ENCODE measurements at regions not wholly inside any gene's neighbourhood (a gene's known extent, or its start where the extent isn't known, plus 50 kb on each side); places are given as distances from the start of the nearest gene placed in this dataset.

- Histone ChIP-seq H2AK5ac (ENCODE audit: low read length) (no peak overlapping the region), H3K79me1 (ENCODE audit: low read length) (no peaks in the 10 kb centered on the region), H3K18ac (ENCODE audit: low read length) (no peak overlapping the region), H4K8ac (ENCODE audit: low read depth, low read length) (no peak overlapping the region), H2BK120ac (ENCODE audit: insufficient read depth, low read length, poor library complexity) (no peak overlapping the region), H2BK5ac (ENCODE audit: low read depth, low read length, poor library complexity) (no peak overlapping the region), H3K4me1 (ENCODE audit: control insufficient read depth in 1 of 2, insufficient read depth in 2 of 2, low read length in 2 of 2) (no peaks in the 10 kb centered on the region), H3K4me2 (ENCODE audit: low read length) (no peak overlapping the region), H3K27me3 (ENCODE audit: insufficient read depth, low read length) (no peaks in the 10 kb centered on the region), H3K79me2 (ENCODE audit: control insufficient read depth, insufficient read depth, low read length, poor library complexity) (no peaks in the 10 kb centered on the region), H2BK12ac (ENCODE audit: low read length) (no peak overlapping the region), H3K23ac (ENCODE audit: low read length) (no peak overlapping the region), H3K4me3 (ENCODE audit: low read depth, low read length) (no peak overlapping the region), H2AFZ (ENCODE audit: insufficient read depth, low read length, poor library complexity) (no peak overlapping the region), H3K9me3 (ENCODE audit: insufficient read depth, low read depth, low read length) (no peaks in the 10 kb centered on the region), H3K14ac (ENCODE audit: low read length) (no peak overlapping the region), H3K9ac (ENCODE audit: low read length) (no peak overlapping the region), H3K27ac (ENCODE audit: low read depth, low read length) (no peak overlapping the region), H4K91ac (ENCODE audit: low read depth, low read length) (no peak overlapping the region), H3K36me3 (ENCODE audit: control insufficient read depth in 1 of 2, insufficient read depth in 2 of 2, low read length in 2 of 2) (no peaks in the 10 kb centered on the region), H3K4ac (ENCODE audit: low read depth, low read length) (no peak overlapping the region), H4K12ac (ENCODE audit: low read depth, low read length) (no peak overlapping the region)
- DNase-seq: no peak
- WGBS (ENCODE audit: extremely low coverage, insufficient coverage, insufficient read length): no CpG with 5 or more reads among the region's 4 CpGs
Measured at GRCh38 chr15:53296603-53297002, 462.9 kb downstream of the WDR72 start.

- Histone ChIP-seq H3K14ac (ENCODE audit: low read length) (no peak overlapping the region), H3K79me2 (ENCODE audit: control insufficient read depth, insufficient read depth, low read length, poor library complexity) (no peaks in the 10 kb centered on the region), H2BK5ac (ENCODE audit: low read depth, low read length, poor library complexity) (no peak overlapping the region), H2BK12ac (ENCODE audit: low read length) (no peak overlapping the region), H3K4me2 (ENCODE audit: low read length) (no peak overlapping the region), H3K79me1 (ENCODE audit: low read length) (no peaks in the 10 kb centered on the region), H4K8ac (ENCODE audit: low read depth, low read length) (no peak overlapping the region), H3K18ac (ENCODE audit: low read length) (no peak overlapping the region), H4K12ac (ENCODE audit: low read depth, low read length) (no peak overlapping the region), H3K4me1 (ENCODE audit: control insufficient read depth in 1 of 2, insufficient read depth in 2 of 2, low read length in 2 of 2) (no peaks in the 10 kb centered on the region), H3K4me3 (ENCODE audit: low read depth, low read length) (no peak overlapping the region), H2BK120ac (ENCODE audit: insufficient read depth, low read length, poor library complexity) (no peak overlapping the region), H3K27me3 (ENCODE audit: insufficient read depth, low read length) (no peaks in the 10 kb centered on the region), H3K23ac (ENCODE audit: low read length) (no peak overlapping the region), H3K9me3 (ENCODE audit: insufficient read depth, low read depth, low read length) (no peaks in the 10 kb centered on the region), H2AFZ (ENCODE audit: insufficient read depth, low read length, poor library complexity) (no peak overlapping the region), H2AK5ac (ENCODE audit: low read length) (no peak overlapping the region), H3K9ac (ENCODE audit: low read length) (no peak overlapping the region), H3K4ac (ENCODE audit: low read depth, low read length) (no peak overlapping the region), H3K27ac (ENCODE audit: low read depth, low read length) (no peak overlapping the region), H3K36me3 (ENCODE audit: control insufficient read depth in 1 of 2, insufficient read depth in 2 of 2, low read length in 2 of 2) (no peaks in the 10 kb centered on the region), H4K91ac (ENCODE audit: low read depth, low read length) (no peak overlapping the region)
- no CpG with 5 or more reads among the region's 5 CpGs for WGBS (ENCODE audit: extremely low coverage, insufficient coverage, insufficient read length)
- DNase-seq: no peak
Measured at GRCh38 chr15:53295574-53295973, 463.9 kb downstream of the WDR72 start.

GRCh38 chr15:53288542-53288941 lies 470.9 kb downstream of the WDR72 start:
- Histone ChIP-seq H2AK5ac (ENCODE audit: low read length) (no peak overlapping the region), H4K91ac (ENCODE audit: low read depth, low read length) (no peak overlapping the region), H3K18ac (ENCODE audit: low read length) (no peak overlapping the region), H4K12ac (ENCODE audit: low read depth, low read length) (no peak overlapping the region), H3K14ac (ENCODE audit: low read length) (no peak overlapping the region), H3K4me1 (ENCODE audit: control insufficient read depth in 1 of 2, insufficient read depth in 2 of 2, low read length in 2 of 2) (no peaks in the 10 kb centered on the region), H3K4me2 (ENCODE audit: low read length) (no peak overlapping the region), H2BK12ac (ENCODE audit: low read length) (no peak overlapping the region), H3K36me3 (ENCODE audit: control insufficient read depth in 1 of 2, insufficient read depth in 2 of 2, low read length in 2 of 2) (no peaks in the 10 kb centered on the region), H3K79me1 (ENCODE audit: low read length) (no peaks in the 10 kb centered on the region), H2BK5ac (ENCODE audit: low read depth, low read length, poor library complexity) (no peak overlapping the region), H2BK120ac (ENCODE audit: insufficient read depth, low read length, poor library complexity) (no peak overlapping the region), H3K9me3 (ENCODE audit: insufficient read depth, low read depth, low read length) (peaks cover 3% of the 10 kb centered on the region), H3K27ac (ENCODE audit: low read depth, low read length) (no peak overlapping the region), H3K27me3 (ENCODE audit: insufficient read depth, low read length) (no peaks in the 10 kb centered on the region), H4K8ac (ENCODE audit: low read depth, low read length) (no peak overlapping the region), H3K79me2 (ENCODE audit: control insufficient read depth, insufficient read depth, low read length, poor library complexity) (no peaks in the 10 kb centered on the region), H3K9ac (ENCODE audit: low read length) (no peak overlapping the region), H3K23ac (ENCODE audit: low read length) (no peak overlapping the region), H3K4me3 (ENCODE audit: low read depth, low read length) (no peak overlapping the region), H3K4ac (ENCODE audit: low read depth, low read length) (no peak overlapping the region), H2AFZ (ENCODE audit: insufficient read depth, low read length, poor library complexity) (no peak overlapping the region)
- WGBS (ENCODE audit: extremely low coverage, insufficient coverage, insufficient read length): no CpG with 5 or more reads among the region's 2 CpGs
- DNase-seq: no peak

- no peak overlapping the region for H4K8ac ChIP-seq (ENCODE audit: low read depth, low read length)
- H3K9me3 ChIP-seq (ENCODE audit: insufficient read depth, low read depth, low read length): no peaks in the 10 kb centered on the region
- H3K23ac ChIP-seq (ENCODE audit: low read length): no peak overlapping the region
- no peak overlapping the region for H2AFZ ChIP-seq (ENCODE audit: insufficient read depth, low read length, poor library complexity)
- H2AK5ac ChIP-seq (ENCODE audit: low read length): no peak overlapping the region
- no peak overlapping the region for H3K27ac ChIP-seq (ENCODE audit: low read depth, low read length)
- no peak overlapping the region for H3K9ac ChIP-seq (ENCODE audit: low read length)
- no peak overlapping the region for H2BK5ac ChIP-seq (ENCODE audit: low read depth, low read length, poor library complexity)
- DNase-seq: no peak
- no peak overlapping the region for H2BK120ac ChIP-seq (ENCODE audit: insufficient read depth, low read length, poor library complexity)
- H3K14ac ChIP-seq (ENCODE audit: low read length): no peak overlapping the region
- H3K79me2 ChIP-seq (ENCODE audit: control insufficient read depth, insufficient read depth, low read length, poor library complexity): no peaks in the 10 kb centered on the region
- no peak overlapping the region for H2BK12ac ChIP-seq (ENCODE audit: low read length)
- no peaks in the 10 kb centered on the region for H3K4me1 ChIP-seq (ENCODE audit: control insufficient read depth in 1 of 2, insufficient read depth in 2 of 2, low read length in 2 of 2)
- H3K4ac ChIP-seq (ENCODE audit: low read depth, low read length): no peak overlapping the region
- H3K18ac ChIP-seq (ENCODE audit: low read length): no peak overlapping the region
- no peak overlapping the region for H4K91ac ChIP-seq (ENCODE audit: low read depth, low read length)
- H4K12ac ChIP-seq (ENCODE audit: low read depth, low read length): no peak overlapping the region
- H3K79me1 ChIP-seq (ENCODE audit: low read length): no peaks in the 10 kb centered on the region
- H3K27me3 ChIP-seq (ENCODE audit: insufficient read depth, low read length): no peaks in the 10 kb centered on the region
- WGBS (ENCODE audit: extremely low coverage, insufficient coverage, insufficient read length): 91% methylated on average over 1 of the region's 4 CpGs
- no peaks in the 10 kb centered on the region for H3K36me3 ChIP-seq (ENCODE audit: control insufficient read depth in 1 of 2, insufficient read depth in 2 of 2, low read length in 2 of 2)
- H3K4me2 ChIP-seq (ENCODE audit: low read length): no peak overlapping the region
- H3K4me3 ChIP-seq (ENCODE audit: low read depth, low read length): no peak overlapping the region
Measured at GRCh38 chr15:53274630-53275029, 484.5 kb upstream of the ONECUT1 start.
